ENCODE measurements at regions not wholly inside any gene's neighbourhood (a gene's known extent, or its start where the extent isn't known, plus 50 kb on each side); places are given as distances from the start of the nearest gene placed in this dataset.

DNA sequence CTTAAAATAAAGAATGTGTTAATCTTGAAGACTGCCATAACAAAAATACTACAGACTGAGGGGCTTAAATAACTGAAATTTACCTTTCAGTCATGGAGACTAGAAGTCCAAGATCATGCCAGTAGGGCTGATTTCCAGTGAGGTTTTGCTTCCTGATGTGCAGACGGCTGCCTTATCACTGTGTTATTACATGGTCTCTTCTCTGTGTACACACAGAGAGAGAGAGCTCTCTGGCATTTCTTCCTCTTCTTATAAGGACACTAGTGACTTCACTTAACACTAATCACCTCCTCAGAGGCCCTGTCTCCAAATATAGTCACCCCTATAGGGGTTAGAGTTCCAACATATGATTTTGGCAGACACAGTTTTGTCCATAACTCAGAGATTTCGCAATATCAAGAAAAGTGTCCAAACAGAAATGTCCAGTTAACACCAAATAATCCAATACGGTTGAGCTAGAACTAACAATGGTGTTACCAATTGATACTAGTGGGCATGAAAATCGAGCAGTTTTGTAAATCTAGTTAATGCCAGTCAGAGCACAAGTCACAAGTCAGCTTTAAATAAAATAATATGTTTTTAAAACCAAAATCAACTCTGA lies 399.8 kb downstream of the ADCYAP1 start:
- no peak for TF ChIP-seq POLR2A (IDR thresholded peaks at IDR 0.05; ENCODE audit: extremely low read depth, insufficient read length)
- TF ChIP-seq, protein P1, sequence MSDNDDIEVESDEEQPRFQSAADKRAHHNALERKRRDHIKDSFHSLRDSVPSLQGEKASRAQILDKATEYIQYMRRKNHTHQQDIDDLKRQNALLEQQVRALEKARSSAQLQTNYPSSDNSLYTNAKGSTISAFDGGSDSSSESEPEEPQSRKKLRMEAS (IDR thresholded peaks at IDR 0.05; ENCODE audit: low read depth, low read length): no peak
- TF ChIP-seq, protein P2, sequence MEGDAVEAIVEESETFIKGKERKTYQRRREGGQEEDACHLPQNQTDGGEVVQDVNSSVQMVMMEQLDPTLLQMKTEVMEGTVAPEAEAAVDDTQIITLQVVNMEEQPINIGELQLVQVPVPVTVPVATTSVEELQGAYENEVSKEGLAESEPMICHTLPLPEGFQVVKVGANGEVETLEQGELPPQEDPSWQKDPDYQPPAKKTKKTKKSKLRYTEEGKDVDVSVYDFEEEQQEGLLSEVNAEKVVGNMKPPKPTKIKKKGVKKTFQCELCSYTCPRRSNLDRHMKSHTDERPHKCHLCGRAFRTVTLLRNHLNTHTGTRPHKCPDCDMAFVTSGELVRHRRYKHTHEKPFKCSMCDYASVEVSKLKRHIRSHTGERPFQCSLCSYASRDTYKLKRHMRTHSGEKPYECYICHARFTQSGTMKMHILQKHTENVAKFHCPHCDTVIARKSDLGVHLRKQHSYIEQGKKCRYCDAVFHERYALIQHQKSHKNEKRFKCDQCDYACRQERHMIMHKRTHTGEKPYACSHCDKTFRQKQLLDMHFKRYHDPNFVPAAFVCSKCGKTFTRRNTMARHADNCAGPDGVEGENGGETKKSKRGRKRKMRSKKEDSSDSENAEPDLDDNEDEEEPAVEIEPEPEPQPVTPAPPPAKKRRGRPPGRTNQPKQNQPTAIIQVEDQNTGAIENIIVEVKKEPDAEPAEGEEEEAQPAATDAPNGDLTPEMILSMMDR (IDR thresholded peaks at IDR 0.05; ENCODE audit: low read depth, low read length): no peak
- no peak for TF ChIP-seq MYC (IDR thresholded peaks at IDR 0.05; ENCODE audit: low read depth, low read length)
